Stimulated activated CD4-positive, alpha-beta T cell treated with anti-CD3 and anti-CD28 coated beads, Interleukin-2, amount 100 ng/mL, for 48 hours (primary cell): ENCODE measurements at regions not wholly inside any gene's neighbourhood (a gene's known extent, or its start where the extent isn't known, plus 50 kb on each side); places are given as distances from the start of the nearest gene placed in this dataset.
"Not testable (repeated sequence)": the region's sequence is repeated elsewhere in the genome, so short reads cannot be mapped to it uniquely, and the experiment has no call there.

Source experiments
- DNase-seq, 2 donors: peaks; one replicate each; pipeline ENCODE4 v3.0.0-alpha.2; 2020

DNA sequence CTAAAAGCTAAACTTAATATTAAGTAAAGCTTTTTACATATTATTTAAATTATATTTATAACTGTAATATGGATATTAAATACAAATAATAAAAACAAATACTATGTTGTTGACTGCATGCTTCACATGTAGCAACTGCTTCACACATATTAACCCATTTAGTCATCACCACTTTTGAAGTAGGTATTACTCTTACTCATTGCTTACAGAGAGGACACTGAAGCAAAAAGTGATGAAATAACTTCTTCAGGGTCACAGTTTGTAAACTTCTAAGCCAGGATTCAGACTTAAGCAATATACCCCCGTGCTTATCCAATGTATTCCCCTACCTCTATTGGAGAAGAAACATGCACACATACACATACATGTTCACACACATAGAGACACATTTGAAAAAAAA is 166.6 kb downstream of the DKK2 start:
- no peak for DNase-seq

- DNase-seq, result no peak
Observed at GRCh38 chr4:106868381-106869035, 167.6 kb downstream of the DKK2 start.

DNA sequence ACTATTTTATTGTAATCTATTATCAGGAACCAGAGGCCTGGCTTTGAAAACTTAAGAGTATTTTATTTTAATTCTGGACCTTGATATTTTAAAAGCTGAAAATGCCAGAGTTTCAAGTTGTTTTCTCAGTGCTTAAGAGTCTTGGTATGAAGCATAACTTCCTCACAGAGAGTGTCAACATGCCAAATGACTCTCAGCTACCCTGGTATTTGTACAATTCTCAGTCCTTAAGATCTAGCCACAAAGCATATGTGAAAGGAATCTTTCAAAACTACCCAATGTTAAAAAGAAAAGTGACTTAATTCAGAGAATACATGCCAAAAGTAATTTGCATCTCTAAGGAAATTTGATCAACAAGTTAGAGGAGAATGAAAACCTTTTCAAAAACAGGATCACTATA is 171.9 kb downstream of the DKK2 start:
- no peak for DNase-seq

GRCh38 chr4:106854569-106855351 is 181.4 kb downstream of the DKK2 start:
- no peak for DNase-seq

- no peak for DNase-seq
Observed at GRCh38 chr4:106852426-106852825, 183.7 kb downstream of the DKK2 start.

DNA sequence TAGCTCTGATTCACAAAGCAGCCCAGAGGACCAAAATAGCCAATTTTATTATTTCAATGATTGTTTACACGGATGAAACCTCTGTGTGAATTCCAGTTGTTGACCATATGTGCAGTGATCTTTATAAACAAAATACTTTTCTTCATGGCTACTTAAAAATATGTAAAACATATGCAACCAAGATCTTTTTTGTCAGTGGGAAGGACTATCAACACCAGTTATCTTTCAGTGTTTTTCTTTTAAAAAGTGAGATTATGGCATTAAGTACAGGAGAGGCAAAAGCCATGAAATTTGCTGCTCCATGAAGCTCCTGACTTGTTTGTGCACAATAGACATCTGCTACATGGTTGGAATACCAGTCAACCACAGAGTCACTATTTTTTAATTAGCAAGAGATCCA is 184.4 kb downstream of the DKK2 start:
- DNase-seq, result no peak

DNA sequence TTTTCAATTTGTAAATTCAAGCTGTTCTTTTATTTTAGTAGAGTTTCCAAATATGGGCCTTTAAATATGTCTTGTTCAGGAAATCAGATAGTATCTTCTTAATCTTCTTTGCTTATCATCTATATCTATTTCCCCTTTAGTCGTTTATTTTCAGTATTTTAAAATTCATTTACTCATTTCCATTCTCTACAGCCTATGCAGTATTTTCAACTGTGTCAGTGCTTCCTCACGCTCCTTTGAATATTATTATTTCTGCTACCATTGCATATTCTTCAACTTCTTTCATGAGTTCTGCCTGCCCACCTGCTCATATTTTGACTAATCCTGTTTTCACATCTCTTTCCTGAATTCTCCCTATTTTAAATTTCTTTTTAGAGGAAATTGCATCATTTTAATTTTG is 185.4 kb downstream of the DKK2 start:
- DNase-seq, result no peak

DNA sequence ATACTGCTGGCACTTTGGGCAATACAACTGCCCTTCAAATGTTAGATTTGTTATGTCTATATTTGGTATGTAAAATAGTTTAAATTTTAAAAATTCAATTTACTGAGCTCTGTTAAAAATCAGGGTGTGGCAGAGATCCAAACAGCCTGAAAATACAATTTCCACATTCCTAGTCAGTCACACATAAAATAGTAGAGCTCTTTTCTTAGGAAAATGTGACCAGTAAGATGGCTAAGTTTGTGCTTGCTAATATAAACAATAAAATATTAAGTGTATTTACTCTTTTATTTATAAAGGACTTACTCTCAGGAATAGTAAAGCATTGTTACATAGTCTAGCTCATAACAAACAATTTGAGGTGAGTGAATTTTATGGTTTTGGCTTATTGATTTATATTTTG is 200.2 kb downstream of the DKK2 start:
- no peak for DNase-seq

- no peak for DNase-seq
Observed at GRCh38 chr4:106830879-106831278, 205.2 kb downstream of the DKK2 start.

- no peak for DNase-seq
Observed at GRCh38 chr4:106818764-106819163, 217.3 kb downstream of the DKK2 start.

DNA sequence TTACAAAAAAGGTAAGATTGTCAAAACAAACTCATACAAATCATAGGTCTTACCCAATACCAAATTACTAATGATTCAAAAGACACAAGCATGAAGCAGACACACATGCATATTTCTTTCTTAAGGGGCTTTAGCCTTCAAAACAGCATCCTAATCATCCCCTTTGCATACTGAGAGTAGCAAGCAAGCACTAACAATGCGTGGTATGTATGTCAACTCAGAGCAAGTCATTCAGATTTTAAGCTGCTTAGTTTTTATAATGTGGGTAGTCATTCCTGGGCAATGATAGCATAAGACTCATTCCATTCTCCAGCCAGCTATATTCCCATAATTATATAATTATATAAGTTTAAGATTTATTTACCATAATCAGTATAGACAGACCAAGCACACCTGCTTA is 219.6 kb downstream of the DKK2 start:
- DNase-seq, result no peak

GRCh38 chr4:106810122-106810521 is 226.0 kb downstream of the DKK2 start:
- DNase-seq, result no peak

GRCh38 chr4:106809076-106809475 is 227.0 kb downstream of the DKK2 start:
- no peak for DNase-seq

GRCh38 chr4:106806158-106806797 is 229.8 kb downstream of the DKK2 start:
- DNase-seq, result no peak

GRCh38 chr4:106803083-106803482 is 233.0 kb downstream of the DKK2 start:
- DNase-seq, result no peak

DNA sequence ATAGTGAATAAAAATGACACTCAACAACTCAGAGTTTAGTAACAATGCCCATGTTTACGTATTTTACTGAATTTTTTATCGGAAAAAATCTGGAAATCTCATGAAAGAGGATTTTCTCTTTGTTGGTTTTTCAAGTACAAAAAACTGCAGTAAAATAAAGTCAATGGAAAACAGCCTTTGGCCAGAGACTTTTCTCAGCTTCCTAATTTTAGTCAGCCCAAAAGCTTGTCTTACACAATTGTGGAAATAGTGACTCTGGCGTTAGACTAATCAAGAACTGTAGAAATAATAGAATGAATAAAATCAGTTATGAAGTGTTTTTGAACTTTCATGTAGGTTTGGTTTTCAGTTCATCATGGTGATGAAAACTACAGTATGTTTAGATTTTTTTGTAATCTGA is 234.7 kb downstream of the DKK2 start:
- no peak for DNase-seq

DNA sequence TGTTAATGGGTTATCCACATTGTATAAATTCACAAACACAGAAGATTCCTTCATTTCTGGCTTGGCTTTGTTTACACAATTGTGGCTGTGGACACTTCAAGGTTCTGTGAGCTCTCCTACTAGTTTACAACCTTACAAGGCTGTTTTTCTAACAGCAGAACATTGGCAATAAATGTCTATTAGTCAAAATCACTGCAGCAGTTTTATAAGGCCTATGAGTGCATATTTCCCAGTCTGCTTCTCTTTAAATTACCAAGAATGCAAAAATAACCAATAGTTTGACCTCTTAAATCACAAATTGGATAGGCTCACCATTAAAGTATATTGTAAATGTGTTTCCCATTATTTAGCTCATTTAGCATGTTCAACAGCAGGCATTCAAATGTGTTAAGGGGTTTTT is 239.2 kb downstream of the DKK2 start:
- DNase-seq, result no peak

GRCh38 chr4:106795326-106795725 is 240.8 kb downstream of the DKK2 start:
- DNase-seq, result no peak

GRCh38 chr4:106793933-106794332 is 242.2 kb downstream of the DKK2 start:
- DNase-seq, result no peak

DNA sequence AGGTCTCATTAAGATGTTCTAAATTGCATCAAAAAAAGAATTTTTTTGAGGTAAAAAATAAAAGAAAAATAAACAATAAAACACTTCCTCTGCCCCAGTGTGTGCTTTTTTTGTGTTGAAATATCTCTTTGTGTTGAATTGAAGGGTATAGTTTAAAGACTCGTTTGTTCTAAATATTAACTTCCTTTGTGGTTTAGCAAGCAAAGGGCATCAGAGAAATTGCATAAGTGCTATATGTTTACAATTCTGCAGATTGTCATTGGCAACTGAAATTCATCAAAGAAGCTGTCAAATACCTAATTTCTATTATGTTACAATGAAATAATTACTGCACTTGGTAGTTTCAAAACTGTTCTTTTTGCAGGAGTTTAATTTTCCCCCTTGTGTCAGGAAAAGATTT is 260.5 kb downstream of the DKK2 start:
- no peak for DNase-seq

DNA sequence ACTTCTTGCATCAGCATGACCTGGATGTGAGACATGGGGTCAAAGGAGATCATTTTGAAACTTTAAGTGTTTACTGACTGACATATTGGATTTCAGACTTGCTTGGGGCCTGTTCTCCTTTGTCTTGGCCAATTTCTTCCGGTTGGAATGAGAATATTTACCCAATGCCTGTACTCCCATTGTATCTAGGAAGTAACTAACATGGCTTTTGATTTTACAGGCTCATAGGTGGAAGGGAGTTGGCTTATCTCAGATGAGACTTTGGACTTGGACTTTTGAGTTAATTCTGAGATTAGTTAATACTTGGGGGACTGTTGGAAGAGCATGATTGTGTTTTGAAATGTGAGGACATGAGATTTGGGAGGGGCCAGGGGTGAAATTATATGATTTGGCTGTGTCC is 262.1 kb downstream of the DKK2 start:
- not testable (repeated sequence) for DNase-seq

DNA sequence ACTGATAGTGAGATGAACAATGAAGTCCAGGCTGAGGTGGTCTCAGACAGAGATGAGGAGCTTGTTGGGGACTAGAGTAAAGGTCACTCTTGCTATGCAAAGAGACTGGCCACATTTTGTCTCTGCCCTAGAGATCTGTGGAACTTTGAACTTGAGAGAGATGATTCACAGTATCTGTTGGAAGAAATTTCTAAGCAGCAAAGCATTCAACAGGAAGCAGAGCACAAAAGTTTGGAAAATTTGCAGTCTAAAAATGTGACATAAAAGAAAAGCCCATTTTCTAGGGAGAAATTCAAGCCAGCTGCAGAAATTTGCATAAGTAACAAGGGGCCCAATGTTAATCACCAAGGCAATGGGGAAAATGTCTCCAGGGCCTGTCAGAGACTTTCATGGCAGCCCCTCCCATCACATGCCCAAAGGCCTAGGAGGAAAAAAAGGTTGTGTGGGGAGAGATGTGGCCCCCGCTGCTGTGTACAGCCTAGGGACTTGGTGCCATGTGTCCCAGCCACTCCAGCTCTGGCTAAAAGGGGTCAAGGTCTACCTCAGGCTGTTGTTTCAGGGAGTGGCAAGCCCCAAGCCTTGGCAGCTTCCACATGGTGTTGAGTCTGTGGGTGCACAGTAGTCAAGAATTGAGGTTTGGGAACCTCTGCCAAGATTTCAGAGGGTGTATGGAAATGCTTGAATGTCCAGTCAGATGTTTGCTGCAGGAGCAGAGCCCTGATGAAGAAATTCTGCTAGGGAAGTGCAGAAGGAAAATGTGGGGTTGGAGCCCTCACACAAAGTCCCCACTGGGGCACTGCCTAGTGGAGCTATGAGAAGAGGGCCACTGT is 262.8 kb downstream of the DKK2 start:
- DNase-seq, result no peak

DNA sequence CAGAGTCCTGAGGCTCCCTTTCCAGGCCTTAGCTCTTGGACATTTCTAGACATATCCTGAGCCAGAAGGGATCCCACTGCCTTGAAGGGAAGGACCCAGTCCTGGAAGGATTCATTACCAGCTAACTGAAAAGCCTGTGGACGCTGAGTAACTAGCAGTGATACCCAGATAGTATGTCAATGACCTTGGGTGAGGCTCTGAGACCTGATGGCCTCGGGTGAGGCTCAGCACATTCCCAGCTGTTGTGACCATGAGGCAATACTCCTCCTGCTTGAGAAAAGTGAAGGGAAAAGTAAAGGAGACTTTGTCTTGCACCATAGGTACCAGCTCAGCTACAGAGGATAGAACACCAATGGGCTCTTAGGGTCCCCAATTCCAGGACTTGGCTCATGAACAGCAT is 268.1 kb downstream of the DKK2 start:
- DNase-seq, result no peak
